ENCODE measurements at regions not wholly inside any gene's neighbourhood (a gene's known extent, or its start where the extent isn't known, plus 50 kb on each side); places are given as distances from the start of the nearest gene placed in this dataset.

GRCh38 chr5:117209479-117209878 lies 634.9 kb upstream of the SEMA6A start:
- TF ChIP-seq CTCF (IDR thresholded peaks at IDR 0.05; ENCODE audit: control extremely low read depth, extremely low read depth, low read depth, missing control alignments), result no peak
- CTCF ChIA-PET, result no interaction called here
- POLR2A ChIA-PET, result no interaction called here

DNA sequence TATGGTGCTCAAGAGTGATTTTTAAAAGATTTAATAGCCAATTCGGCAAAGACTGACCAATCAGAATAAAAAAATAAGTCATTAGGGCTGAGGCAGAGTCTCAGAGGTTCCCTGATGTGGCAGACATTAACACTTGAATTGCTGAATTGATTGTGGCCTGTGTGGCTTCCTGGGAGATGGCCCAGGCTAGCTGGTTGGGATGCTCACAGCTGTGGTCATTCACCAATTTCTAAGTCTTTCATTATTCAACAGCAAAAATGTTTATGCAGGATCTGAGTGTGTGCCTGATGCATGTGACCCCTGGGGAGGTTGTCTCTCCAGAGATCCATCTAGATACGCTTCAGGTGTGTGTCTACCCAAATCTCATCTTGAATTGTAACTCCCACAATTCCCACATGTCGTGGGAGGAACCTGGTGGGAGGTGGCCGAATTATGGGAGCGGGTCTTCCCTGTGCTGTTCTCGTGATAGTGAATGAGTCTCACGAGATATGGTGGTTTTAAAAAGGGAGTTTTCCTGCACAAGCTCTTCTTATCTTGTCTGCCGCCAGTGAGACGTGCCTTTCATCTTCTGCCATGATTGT lies 632.6 kb upstream of the SEMA6A start:
- no peak for TF ChIP-seq CTCF (IDR thresholded peaks at IDR 0.05; ENCODE audit: control extremely low read depth, extremely low read depth, low read depth, missing control alignments)
- POLR2A ChIA-PET, result no interaction called here
- CTCF ChIA-PET, result interaction anchor here (1.9 kb wide), 1 partner anchor 12 kb away, joined by 4 read pairs; no protein-coding TSS in a partner anchor
- no peak for DNase-seq (ENCODE audit: extremely low spot score)

More at GRCh38 chr5:117209479-117209878, 634.9 kb upstream of the SEMA6A start:
- DNase-seq (ENCODE audit: extremely low spot score), result no peak

GRCh38 chr5:117205894-117206293 lies 631.3 kb upstream of the SEMA6A start:
- no peak for TF ChIP-seq CTCF (IDR thresholded peaks at IDR 0.05; ENCODE audit: control extremely low read depth, extremely low read depth, low read depth, missing control alignments)
- DNase-seq (ENCODE audit: extremely low spot score), result no peak
- ChIA-PET CTCF (interaction anchor here (1.4 to 1.9 kb wide), 2 partner anchors 11 to 18 kb away, joined by 3 to 4 read pairs; no protein-coding TSS in a partner anchor), POLR2A (no interaction called here)

- POLR2A ChIA-PET, result no interaction called here
- TF ChIP-seq CTCF (IDR thresholded peaks at IDR 0.05; ENCODE audit: control extremely low read depth, extremely low read depth, low read depth, missing control alignments), result no peak
- CTCF ChIA-PET, result interaction anchor here (1.4 to 1.9 kb wide), 3 partner anchors 10 to 20 kb away, joined by 3 to 4 read pairs (median 3); no protein-coding TSS in a partner anchor
- no peak for DNase-seq (ENCODE audit: extremely low spot score)
Observed at GRCh38 chr5:117204926-117205869, 630.6 kb upstream of the SEMA6A start.

DNA sequence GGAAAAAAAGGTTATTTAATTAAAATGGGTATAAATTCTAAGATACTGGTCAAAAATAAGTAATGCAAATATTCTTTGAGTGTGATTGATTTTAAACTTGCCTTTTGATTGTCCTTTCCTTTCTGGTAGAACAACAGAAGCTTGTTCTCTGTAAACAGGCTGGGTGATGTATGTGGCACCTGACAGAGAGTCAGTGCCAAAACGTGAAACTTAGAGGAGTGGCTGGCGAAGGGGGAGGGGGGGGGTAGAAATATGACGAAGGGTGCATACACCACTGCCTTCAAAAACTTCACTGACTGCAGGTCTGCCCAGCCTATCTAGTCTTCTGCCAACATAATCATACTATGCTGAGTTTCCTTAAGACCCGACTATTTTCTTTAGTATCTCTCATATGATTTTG lies 629.8 kb upstream of the SEMA6A start:
- CTCF ChIA-PET, result interaction anchor here (1.7 kb wide), 1 partner anchor 21 kb away, joined by 3 read pairs; no protein-coding TSS in a partner anchor

More for the DNA sequence above, 629.8 kb upstream of the SEMA6A start:
- TF ChIP-seq CTCF (IDR thresholded peaks at IDR 0.05; ENCODE audit: control extremely low read depth, extremely low read depth, low read depth, missing control alignments), result no peak
- DNase-seq (ENCODE audit: extremely low spot score), result no peak
- POLR2A ChIA-PET, result no interaction called here
